Activated CD4-positive, alpha-beta memory T cell treated with anti-CD3 and anti-CD28 coated beads for 36 hours (primary cell): ENCODE measurements at regions not wholly inside any gene's neighbourhood (a gene's known extent, or its start where the extent isn't known, plus 50 kb on each side); places are given as distances from the start of the nearest gene placed in this dataset.
A peak's percentile ranks its signal among the peaks of the same experiment; 100 is the strongest.

Experiments used
- CTCF ChIA-PET: fragments of 350-600 bp; sonication (Branson Sonifier 250); formaldehyde crosslinking; loops from one replicate; lab custom pipeline; 2021; ENCODE audit warnings: antibody characterized with exemption, inconsistent platforms; lab: Charles Lee
- POLR2A ChIA-PET: fragments of 350-600 bp; sonication (Branson Sonifier 250); formaldehyde crosslinking; loops from one replicate; lab custom pipeline; 2021; ENCODE audit warnings: antibody characterized with exemption; lab: Charles Lee
- DNase-seq: peaks from one replicate; pipeline ENCODE4 v3.0.0-alpha.2; 2020
- H3K27ac Mint-ChIP-seq: one replicate; pipeline ENCODE4 v1.8.0; 2021; ENCODE audit warnings: mixed read lengths
- H3K27me3 Mint-ChIP-seq: one replicate; pipeline ENCODE4 v1.8.0; 2021; ENCODE audit warnings: mixed read lengths
- H3K36me3 Mint-ChIP-seq: one replicate; pipeline ENCODE4 v1.8.0; 2021; ENCODE audit warnings: mixed read lengths
- H3K4me1 Mint-ChIP-seq: one replicate; pipeline ENCODE4 v1.8.0; 2021; ENCODE audit warnings: low read depth, mixed read lengths
- H3K4me3 Mint-ChIP-seq: one replicate; pipeline ENCODE4 v1.8.0; 2021; ENCODE audit warnings: mild to moderate bottlenecking, mixed read lengths
- H3K9me3 Mint-ChIP-seq: one replicate; pipeline ENCODE4 v1.8.0; 2021; ENCODE audit warnings: mixed read lengths
- intact Hi-C: fragments of 100-400 bp; cut with micrococcal nuclease; formaldehyde crosslinking; loops from one replicate; pipeline ENCODE4 v1.15.1; 2023

- Mint-ChIP-seq H3K36me3 (no peaks in the 10 kb centered on the region), H3K4me3 (no peak overlapping the region), H3K27me3 (no peaks in the 10 kb centered on the region), H3K9me3 (no peaks in the 10 kb centered on the region), H3K27ac (no peak overlapping the region), H3K4me1 (no peaks in the 10 kb centered on the region)
- CTCF ChIA-PET, result interaction anchor here (1.3 kb wide), 1 partner anchor 20 kb away, joined by 3 read pairs; no protein-coding TSS in a partner anchor
- POLR2A ChIA-PET, result no interaction called here
- DNase-seq, result no peak
- intact Hi-C loops, result loop anchor here (10.0 kb wide), 1 partner anchor 848 kb away; no protein-coding TSS in a partner anchor
Observed at GRCh38 chr6:110033101-110033500, 55.0 kb downstream of the GPR6 start.

DNA sequence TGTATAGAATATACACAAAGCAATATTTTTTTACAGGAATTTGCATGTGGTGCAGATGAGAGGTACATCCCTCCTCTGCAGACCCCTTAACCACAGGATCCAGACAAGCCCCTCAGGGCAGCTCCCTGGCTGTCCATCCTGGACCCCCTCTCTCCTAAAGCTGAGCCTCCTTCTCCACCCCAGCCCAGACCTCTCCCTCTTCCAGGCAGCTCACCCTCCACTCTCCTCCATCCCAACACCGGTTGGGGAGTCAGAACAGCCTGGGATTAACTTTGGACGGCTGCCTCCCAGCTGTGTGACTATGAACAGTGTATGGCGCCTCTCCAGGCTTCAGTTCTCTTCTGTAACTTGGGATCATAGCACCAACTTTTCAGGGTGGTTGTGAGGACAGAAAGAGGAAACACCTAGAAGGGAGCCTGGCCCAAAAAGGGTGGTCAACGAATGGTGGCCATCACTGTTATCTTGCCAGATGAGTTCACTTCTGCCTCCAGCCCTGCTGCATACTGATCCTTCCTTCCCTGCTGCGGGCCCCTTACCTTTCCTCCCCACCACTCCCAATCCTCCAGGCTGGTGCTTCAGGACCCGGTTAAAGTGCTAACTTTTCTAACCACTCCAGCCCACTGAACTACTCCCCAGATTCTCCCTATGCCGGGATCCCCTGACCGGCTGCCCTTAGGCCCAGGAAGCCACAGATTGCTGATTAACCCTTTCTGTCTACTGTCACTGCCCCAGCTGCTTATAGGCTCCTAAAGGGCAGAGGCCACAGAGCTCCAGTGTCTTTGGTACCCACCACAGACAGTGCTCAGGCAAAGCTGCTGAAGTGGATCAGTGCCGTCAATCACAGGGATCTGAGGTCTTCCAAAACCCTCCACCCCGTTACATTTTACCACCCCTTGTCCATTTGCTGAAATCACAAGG is 55.9 kb downstream of the GPR6 start:
- H3K4me3 Mint-ChIP-seq, result no peak overlapping the region
- POLR2A ChIA-PET, result no interaction called here

DNA sequence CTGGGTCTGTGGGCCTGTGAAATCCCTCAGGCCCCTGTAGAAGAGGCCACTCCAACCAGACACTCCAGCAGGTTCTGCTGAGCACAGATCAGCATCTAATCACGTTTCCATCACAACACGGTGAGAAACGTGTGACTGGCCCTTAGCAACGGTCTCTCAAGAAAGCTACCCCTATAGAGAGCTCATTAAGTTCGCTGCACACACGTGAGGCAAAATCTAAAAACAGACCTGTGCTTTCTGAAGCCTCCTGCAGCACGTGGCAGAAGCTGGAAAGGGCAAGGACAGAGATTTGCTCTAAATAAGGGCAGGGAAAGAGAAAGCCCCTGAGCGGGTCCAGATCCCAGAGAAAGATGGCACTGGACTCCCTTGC is 56.5 kb downstream of the GPR6 start:
- no peaks in the 10 kb centered on the region for H3K36me3 Mint-ChIP-seq
- H3K4me1 Mint-ChIP-seq, result peaks cover 5% of the 10 kb centered on the region
- ChIA-PET CTCF (no interaction called here), POLR2A (no interaction called here)
- DNase-seq, result no peak
- H3K27ac Mint-ChIP-seq, result no peak overlapping the region
- no peak overlapping the region for H3K4me3 Mint-ChIP-seq
- intact Hi-C loops, result loop anchor here (10.0 kb wide), 1 partner anchor 850 kb away; no protein-coding TSS in a partner anchor
- no peaks in the 10 kb centered on the region for H3K9me3 Mint-ChIP-seq
- no peaks in the 10 kb centered on the region for H3K27me3 Mint-ChIP-seq

More for the DNA sequence above, 55.9 kb downstream of the GPR6 start:
- CTCF ChIA-PET, result interaction anchor here (1.3 kb wide), 1 partner anchor 19 kb away, joined by 3 read pairs; no protein-coding TSS in a partner anchor
- no peak for DNase-seq
- intact Hi-C loops, result loop anchor here (10.0 kb wide), 1 partner anchor 849 kb away; no protein-coding TSS in a partner anchor
- no peaks in the 10 kb centered on the region for H3K36me3 Mint-ChIP-seq
- H3K9me3 Mint-ChIP-seq, result no peaks in the 10 kb centered on the region
- H3K27me3 Mint-ChIP-seq, result no peaks in the 10 kb centered on the region
- no peak overlapping the region for H3K27ac Mint-ChIP-seq
- H3K4me1 Mint-ChIP-seq, result no peaks in the 10 kb centered on the region

GRCh38 chr6:110035321-110035720 is 57.2 kb downstream of the GPR6 start:
- no peak overlapping the region for H3K4me3 Mint-ChIP-seq
- intact Hi-C loops, result loop anchor here (10.0 kb wide), 1 partner anchor 851 kb away; no protein-coding TSS in a partner anchor
- no peaks in the 10 kb centered on the region for H3K27me3 Mint-ChIP-seq
- no peak overlapping the region for H3K27ac Mint-ChIP-seq
- H3K36me3 Mint-ChIP-seq, result no peaks in the 10 kb centered on the region
- POLR2A ChIA-PET, result no interaction called here
- no peaks in the 10 kb centered on the region for H3K9me3 Mint-ChIP-seq
- H3K4me1 Mint-ChIP-seq, result peaks cover 10% of the 10 kb centered on the region
- CTCF ChIA-PET, result no interaction called here
- no peak for DNase-seq

DNA sequence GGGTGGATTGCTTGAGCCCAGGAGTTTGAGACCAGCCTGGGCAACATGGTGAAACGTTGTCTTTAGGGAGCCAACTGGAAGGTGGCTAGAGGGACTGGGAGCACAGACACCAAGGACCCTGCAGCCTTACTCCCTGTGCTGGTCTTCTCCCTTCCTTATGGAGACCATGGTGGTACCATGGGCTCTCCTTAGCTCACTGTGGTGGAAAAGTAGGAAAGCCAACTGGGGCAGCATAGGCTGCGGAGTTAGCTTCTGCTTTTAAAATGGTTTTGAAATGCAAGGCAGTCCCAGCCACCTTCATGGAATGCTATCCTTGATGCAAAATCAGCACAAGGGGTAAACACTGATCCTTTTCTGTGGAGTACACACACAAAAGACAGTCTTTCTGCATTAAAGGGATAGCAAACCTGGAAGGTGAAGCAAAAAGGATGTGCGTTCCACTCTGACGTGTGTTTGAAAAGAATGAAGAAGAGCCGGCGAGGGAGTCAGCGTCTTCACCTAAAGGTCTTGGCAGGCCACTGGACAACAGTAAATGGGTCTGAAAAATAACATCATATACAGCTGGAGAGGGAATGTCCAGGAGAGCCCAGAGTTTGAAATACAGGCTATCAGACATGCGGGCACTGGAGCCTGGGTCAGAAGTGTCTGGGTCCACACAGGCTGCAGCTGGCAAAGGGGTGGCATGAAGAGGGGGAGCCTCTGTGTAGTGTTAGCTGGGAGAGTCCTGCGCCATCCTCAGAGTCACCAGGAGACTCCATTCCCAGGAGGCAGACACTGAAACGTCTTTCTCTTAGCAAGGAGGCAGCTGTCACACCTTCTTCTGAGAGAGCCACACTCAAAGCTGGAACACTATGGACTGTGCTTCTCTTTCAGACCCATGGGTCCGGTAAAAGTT is 58.5 kb downstream of the GPR6 start:
- intact Hi-C loops, result loop anchor here (10.0 kb wide), 1 partner anchor 852 kb away; no protein-coding TSS in a partner anchor
- Mint-ChIP-seq H3K4me3 (no peak overlapping the region), H3K27ac (no peak overlapping the region), H3K36me3 (no peaks in the 10 kb centered on the region), H3K4me1 (peaks cover 10% of the 10 kb centered on the region), H3K9me3 (no peaks in the 10 kb centered on the region), H3K27me3 (no peaks in the 10 kb centered on the region)
- DNase-seq, result no peak
- CTCF ChIA-PET, result interaction anchor here (2.2 to 5.7 kb wide), 2 partner anchors 327 to 333 kb away, joined by 6 to 161 read pairs; no protein-coding TSS in a partner anchor
- POLR2A ChIA-PET, result no interaction called here

- Mint-ChIP-seq H3K36me3 (no peaks in the 10 kb centered on the region), H3K27ac (no peak overlapping the region), H3K27me3 (no peaks in the 10 kb centered on the region), H3K4me3 (no peak overlapping the region), H3K9me3 (no peaks in the 10 kb centered on the region), H3K4me1 (peaks cover 10% of the 10 kb centered on the region)
- DNase-seq, result no peak
- POLR2A ChIA-PET, result no interaction called here
- intact Hi-C loops, result loop anchor here (10.0 kb wide), 1 partner anchor 853 kb away; no protein-coding TSS in a partner anchor
- CTCF ChIA-PET, result interaction anchor here (0.7 to 5.7 kb wide), 7 partner anchors 15 to 512 kb away, joined by 3 to 161 read pairs (median 6); no protein-coding TSS in a partner anchor
Observed at GRCh38 chr6:110037726-110038295, 59.7 kb downstream of the GPR6 start.

- Mint-ChIP-seq H3K36me3 (no peaks in the 10 kb centered on the region), H3K9me3 (no peaks in the 10 kb centered on the region), H3K27ac (peak overlapping the region; percentile 86), H3K4me1 (peaks cover 10% of the 10 kb centered on the region), H3K4me3 (peak overlapping the region; percentile 82), H3K27me3 (no peaks in the 10 kb centered on the region)
- peak; percentile 90 for DNase-seq
- intact Hi-C loops, result loop anchor here (1.0 to 10.0 kb wide), 4 partner anchors 334 to 855 kb away; no protein-coding TSS in a partner anchor
- ChIA-PET POLR2A (interaction anchor here (0.7 to 1.3 kb wide), 4 partner anchors 335 to 1298 kb away, joined by 3 to 5 read pairs (median 4); partner anchors contain the start of genes AK9 and FIG4), CTCF (interaction anchor here (0.5 to 5.7 kb wide), 76 partner anchors 10 to 852 kb away, joined by 3 to 161 read pairs (median 4); partner anchors contain the start of genes AK9, CD164, FIG4 and ZBTB24)
Observed at GRCh38 chr6:110039364-110039980, 61.4 kb downstream of the GPR6 start.

DNA sequence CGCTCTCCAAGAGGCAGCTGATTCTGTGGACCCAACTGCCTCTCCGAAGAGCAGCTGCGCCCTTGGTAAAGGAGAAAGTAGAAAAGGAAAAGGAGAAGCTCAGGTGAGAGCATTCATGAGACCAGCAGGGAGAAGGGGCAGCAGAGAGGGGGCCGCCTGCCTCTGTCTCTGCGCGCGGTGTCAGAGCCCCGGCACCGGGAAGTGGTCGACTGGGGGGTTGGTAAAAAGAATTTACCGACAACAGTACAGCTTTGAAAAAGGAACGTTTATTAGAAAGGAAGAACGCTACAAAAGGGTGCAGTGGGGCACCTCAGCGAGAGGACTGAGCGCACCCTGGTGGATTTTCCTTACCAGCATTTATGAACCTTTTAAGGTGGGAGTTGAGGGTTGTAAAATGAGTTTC is 61.9 kb downstream of the GPR6 start:
- intact Hi-C loops, result loop anchor here (1.0 to 10.0 kb wide), 6 partner anchors 140 to 855 kb away; partner anchors contain the start of gene CDC40
- peak overlapping the region; percentile 82 for H3K4me3 Mint-ChIP-seq

DNA sequence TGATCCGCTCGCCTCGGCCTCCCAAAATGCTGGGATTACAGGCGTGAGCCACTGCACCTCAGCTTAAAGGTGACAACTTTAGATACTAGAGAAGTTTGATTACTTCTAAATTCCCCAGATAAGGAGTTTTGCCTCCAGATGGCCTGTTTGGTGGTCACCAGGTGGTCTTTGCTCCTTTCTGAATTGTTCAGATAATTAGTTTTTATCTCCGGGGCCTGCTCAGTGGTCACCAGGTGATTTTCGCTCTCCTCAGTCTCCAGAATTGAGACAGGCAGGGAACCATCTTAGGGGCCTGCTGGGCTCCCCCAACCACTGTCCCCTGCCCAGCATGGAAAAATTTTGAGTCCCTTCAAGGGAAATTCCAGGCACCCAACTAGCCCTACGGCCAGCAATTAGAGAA is 62.6 kb downstream of the GPR6 start:
- Mint-ChIP-seq H3K27ac (no peak overlapping the region), H3K4me3 (no peak overlapping the region), H3K9me3 (no peaks in the 10 kb centered on the region), H3K36me3 (no peaks in the 10 kb centered on the region), H3K4me1 (peaks cover 10% of the 10 kb centered on the region), H3K27me3 (no peaks in the 10 kb centered on the region)
- intact Hi-C loops, result loop anchor here (1.0 kb wide), 2 partner anchors 140 to 513 kb away; partner anchors contain the start of gene CDC40
- ChIA-PET POLR2A (interaction anchor here (1.3 kb wide), 1 partner anchor 350 kb away, joined by 5 read pairs; the partner anchor contains the start of genes AK9 and FIG4), CTCF (interaction anchor here (1.0 to 5.7 kb wide), 26 partner anchors 8 to 853 kb away, joined by 3 to 161 read pairs (median 8); partner anchors contain the start of genes AK9, FIG4 and ZBTB24)
- no peak for DNase-seq

More for the DNA sequence above, 61.9 kb downstream of the GPR6 start:
- ChIA-PET POLR2A (interaction anchor here (0.7 to 1.3 kb wide), 4 partner anchors 335 to 1298 kb away, joined by 3 to 5 read pairs (median 4); partner anchors contain the start of genes AK9 and FIG4), CTCF (interaction anchor here (0.5 to 5.7 kb wide), 72 partner anchors 9 to 852 kb away, joined by 3 to 161 read pairs (median 4); partner anchors contain the start of genes AK9, CD164, FIG4 and ZBTB24)
- peak; percentile 61 for DNase-seq
- Mint-ChIP-seq H3K27ac (peak overlapping the region; percentile 86), H3K36me3 (no peaks in the 10 kb centered on the region), H3K4me1 (peaks cover 10% of the 10 kb centered on the region), H3K27me3 (no peaks in the 10 kb centered on the region), H3K9me3 (no peaks in the 10 kb centered on the region)

- no peak for DNase-seq
- intact Hi-C loops, result no loop called here
- H3K4me3 Mint-ChIP-seq, result no peak overlapping the region
- H3K36me3 Mint-ChIP-seq, result no peaks in the 10 kb centered on the region
- ChIA-PET POLR2A (no interaction called here), CTCF (interaction anchor here (1.7 to 5.7 kb wide), 5 partner anchors 8 to 349 kb away, joined by 8 to 161 read pairs (median 33); no protein-coding TSS in a partner anchor)
- no peaks in the 10 kb centered on the region for H3K27me3 Mint-ChIP-seq
- H3K27ac Mint-ChIP-seq, result no peak overlapping the region
- no peaks in the 10 kb centered on the region for H3K9me3 Mint-ChIP-seq
- peaks cover 10% of the 10 kb centered on the region for H3K4me1 Mint-ChIP-seq
Observed at GRCh38 chr6:110041126-110041525, 63.0 kb downstream of the GPR6 start.
